GM12891 (cell line): ENCODE measurements at regions not wholly inside any gene's neighbourhood (a gene's known extent, or its start where the extent isn't known, plus 50 kb on each side); places are given as distances from the start of the nearest gene placed in this dataset.

Source experiments
- PAX5 ChIP-seq: IDR thresholded peaks from 2 replicates; pipeline ENCODE4 v1.6.1; 2011; ENCODE audit warnings: low read length, moderate library complexity, mild to moderate bottlenecking; ENCODE audit not compliant: insufficient read depth, severe bottlenecking
- POLR2A ChIP-seq: IDR thresholded peaks from 2 replicates; pipeline ENCODE4 v1.6.1; 2011; ENCODE audit warnings: low read depth, low read length, control low read depth
- POLR2AphosphoS5 ChIP-seq: IDR thresholded peaks from 2 replicates; pipeline ENCODE4 v1.6.1; 2011; ENCODE audit warnings: low read depth, low read length, control low read depth
- POU2F2 ChIP-seq: IDR thresholded peaks from 2 replicates; pipeline ENCODE4 v1.6.1; 2011; ENCODE audit warnings: low read depth, mild to moderate bottlenecking, control low read depth, low read length, moderate library complexity
- SPI1 ChIP-seq: IDR thresholded peaks from 2 replicates; pipeline ENCODE4 v1.6.1; 2011; ENCODE audit warnings: low read depth, low read length, control low read depth
- TAF1 ChIP-seq: IDR thresholded peaks from 2 replicates; pipeline ENCODE4 v1.6.1; 2011; ENCODE audit warnings: low read depth, low read length, control low read depth

DNA sequence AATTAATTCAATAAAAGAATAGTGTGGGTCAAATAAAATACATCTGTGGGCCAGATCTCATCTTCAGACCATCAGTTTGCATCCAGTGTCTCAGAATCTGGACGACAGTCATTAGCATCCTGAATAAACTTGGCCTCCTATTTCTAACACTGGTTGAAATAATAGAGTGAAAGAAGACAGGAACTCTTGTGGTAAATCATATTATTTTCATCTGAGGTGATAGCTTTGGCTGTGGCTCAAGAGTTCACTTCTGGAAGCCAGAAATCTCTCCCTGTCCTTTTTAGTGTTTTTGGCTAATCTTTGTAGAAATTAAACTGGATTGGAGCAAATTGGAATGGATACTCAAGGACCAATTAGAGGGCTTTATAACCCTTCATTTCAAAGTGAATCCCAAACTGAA is 63.4 kb upstream of the HMHB1 start:
- TF ChIP-seq POLR2AphosphoS5 (no peak), POLR2A (no peak), TAF1 (no peak), SPI1 (no peak), PAX5 (no peak), POU2F2 (no peak)
